GM10266 (cell line): ENCODE measurements at regions not wholly inside any gene's neighbourhood (a gene's known extent, or its start where the extent isn't known, plus 50 kb on each side); places are given as distances from the start of the nearest gene placed in this dataset.

Source experiments
- DNase-seq: peaks from one replicate; pipeline ENCODE4 v3.0.0; 2012; ENCODE audit errors: extremely low spot score
- CTCF ChIP-seq: IDR thresholded peaks from 2 replicates; pipeline ENCODE4 v1.5.1; 2012; ENCODE audit warnings: mild to moderate bottlenecking, low read depth; ENCODE audit not compliant: control insufficient read depth, insufficient read depth; ENCODE audit errors: missing control alignments

GRCh38 chr2:83744855-83745254, 714.2 kb downstream of the SUCLG1 start:
- DNase-seq: no peak
- TF ChIP-seq CTCF: no peak

GRCh38 chr2:83742117-83742782, 716.8 kb downstream of the SUCLG1 start:
- TF ChIP-seq CTCF: no peak
- DNase-seq: no peak

DNA sequence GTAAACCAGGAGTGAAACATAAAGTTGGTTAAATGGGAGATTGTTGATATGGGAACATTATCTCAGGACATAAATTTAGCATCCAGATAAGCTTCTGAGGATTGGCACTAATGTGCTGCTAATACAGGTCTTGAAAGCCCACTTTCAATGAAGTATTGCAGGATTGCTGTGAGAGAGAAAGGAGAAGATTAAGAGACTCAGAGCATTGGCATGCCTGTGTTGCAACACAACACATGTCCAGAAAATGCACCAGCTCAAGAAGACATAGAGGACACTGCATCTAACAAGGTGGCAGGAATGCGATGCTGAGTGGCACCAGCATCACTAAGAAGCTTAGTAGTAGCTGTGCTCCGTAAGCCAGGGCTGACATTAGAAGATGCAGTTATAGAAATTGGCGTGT, 728.9 kb downstream of the SUCLG1 start:
- TF ChIP-seq CTCF: no peak
- no peak for DNase-seq

GRCh38 chr2:83725735-83726134, 733.3 kb downstream of the SUCLG1 start:
- TF ChIP-seq CTCF: no peak
- DNase-seq: no peak

- DNase-seq: no peak
- TF ChIP-seq CTCF: no peak
These were observed 753.9 kb downstream of the SUCLG1 start for GRCh38 chr2:83705146-83705545.

- DNase-seq: no peak
- no peak for TF ChIP-seq CTCF
These were observed 755.5 kb downstream of the SUCLG1 start for GRCh38 chr2:83703598-83703997.

DNA sequence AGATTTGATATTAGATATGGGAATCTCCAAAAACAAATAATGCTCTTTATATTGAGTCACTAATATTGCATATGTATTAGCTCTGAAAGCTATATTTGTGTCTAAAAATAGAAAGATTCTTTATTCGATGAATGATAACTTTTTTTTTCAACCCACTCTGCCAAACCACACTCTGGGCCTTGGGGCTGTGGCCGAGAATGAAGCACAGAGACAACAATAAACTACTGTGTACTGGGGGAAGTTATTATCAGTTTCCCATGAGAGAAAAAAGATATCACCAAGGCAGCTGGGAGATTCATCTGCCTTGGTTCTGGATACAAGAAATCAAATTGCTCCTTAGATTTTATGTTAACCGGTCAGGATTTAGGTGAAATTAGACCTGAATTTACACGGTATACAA, 762.2 kb downstream of the SUCLG1 start:
- no peak for DNase-seq
- no peak for TF ChIP-seq CTCF
